GM12878 (cell line): ENCODE measurements at regions not wholly inside any gene's neighbourhood (a gene's known extent, or its start where the extent isn't known, plus 50 kb on each side); places are given as distances from the start of the nearest gene placed in this dataset.

Experiments used
- CTCF ChIP-seq, 3 experiments: IDR thresholded peaks in 2 of 3; conservative IDR thresholded peaks in 1 of 3; 2 replicates each; pipeline ENCODE4 v1.5.1; 2011; ENCODE audit warnings: low read depth in 3 of 3, low read length in 3 of 3, mild to moderate bottlenecking in 3 of 3, control low read depth in 2 of 3, moderate library complexity in 2 of 3, inconsistent platforms in 1 of 3, mixed read lengths in 1 of 3; ENCODE audit not compliant: control insufficient read depth in 2 of 3, insufficient read depth in 1 of 3; ENCODE audit errors: extremely low read depth in 1 of 3
- NFYB ChIP-seq: IDR thresholded peaks from 2 replicates; pipeline ENCODE4 v1.6.1; 2011; ENCODE audit warnings: low read depth, mild to moderate bottlenecking, low read length, improper control_type of control experiment, moderate library complexity; ENCODE audit not compliant: insufficient read depth
- REST ChIP-seq: IDR thresholded peaks from 2 replicates; pipeline ENCODE4 v1.6.1; 2012; ENCODE audit warnings: mild to moderate bottlenecking, low read depth, low read length
- SMAD5 ChIP-seq: IDR thresholded peaks from 2 replicates; pipeline ENCODE4 v1.6.1; 2016; ENCODE audit warnings: antibody characterized with exemption, low read depth
- SMARCA5 ChIP-seq: fragments of 450-650 bp; IDR thresholded peaks from 2 replicates; pipeline ENCODE4 v1.6.1; 2017; ENCODE audit warnings: mild to moderate bottlenecking
- TCF3 ChIP-seq: IDR thresholded peaks from 2 replicates; pipeline ENCODE4 v1.6.1; 2012; ENCODE audit warnings: low read depth, mild to moderate bottlenecking, low read length, borderline replicate concordance; ENCODE audit not compliant: insufficient read depth
- TF ChIP-seq, protein P1 (sequence below): IDR thresholded peaks from 2 replicates; pipeline ENCODE4 v1.6.1; 2012; ENCODE audit warnings: low read length, inconsistent platforms

GRCh38 chr10:130351466-130352290 is 215.5 kb downstream of the GLRX3 start:
- TF ChIP-seq NFYB: no peak
- TF ChIP-seq, protein P1, sequence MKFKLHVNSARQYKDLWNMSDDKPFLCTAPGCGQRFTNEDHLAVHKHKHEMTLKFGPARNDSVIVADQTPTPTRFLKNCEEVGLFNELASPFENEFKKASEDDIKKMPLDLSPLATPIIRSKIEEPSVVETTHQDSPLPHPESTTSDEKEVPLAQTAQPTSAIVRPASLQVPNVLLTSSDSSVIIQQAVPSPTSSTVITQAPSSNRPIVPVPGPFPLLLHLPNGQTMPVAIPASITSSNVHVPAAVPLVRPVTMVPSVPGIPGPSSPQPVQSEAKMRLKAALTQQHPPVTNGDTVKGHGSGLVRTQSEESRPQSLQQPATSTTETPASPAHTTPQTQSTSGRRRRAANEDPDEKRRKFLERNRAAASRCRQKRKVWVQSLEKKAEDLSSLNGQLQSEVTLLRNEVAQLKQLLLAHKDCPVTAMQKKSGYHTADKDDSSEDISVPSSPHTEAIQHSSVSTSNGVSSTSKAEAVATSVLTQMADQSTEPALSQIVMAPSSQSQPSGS: no peak
- TF ChIP-seq REST: no peak
- TF ChIP-seq SMARCA5: no peak
- no peak for TF ChIP-seq TCF3
- TF ChIP-seq CTCF (IDR thresholded peaks at IDR 0.05 in 2 of 3, conservative IDR thresholded peaks at IDR 0.05 in 1 of 3; ENCODE audit: control insufficient read depth in 2 of 3, extremely low read depth in 1 of 3, insufficient read depth in 1 of 3, low read depth in 3 of 3, low read length in 3 of 3): no peak
- TF ChIP-seq SMAD5: no peak
